HFFc6 (cell line): ENCODE measurements at regions not wholly inside any gene's neighbourhood (a gene's known extent, or its start where the extent isn't known, plus 50 kb on each side); places are given as distances from the start of the nearest gene placed in this dataset.

Source experiments
- DNase-seq: peaks from one replicate; pipeline ENCODE4 v3.0.0-alpha.2; 2018
- H3K27ac Mint-ChIP-seq: 2 replicates; pipeline ENCODE4 v1.8.0; 2020; ENCODE audit warnings: mild to moderate bottlenecking, mixed read lengths
- H3K27me3 Mint-ChIP-seq: 2 replicates; pipeline ENCODE4 v1.8.0; 2021; ENCODE audit warnings: mild to moderate bottlenecking, moderate library complexity, mixed read lengths; ENCODE audit not compliant: insufficient read depth
- H3K36me3 Mint-ChIP-seq: 2 replicates; pipeline ENCODE4 v1.8.0; 2021; ENCODE audit warnings: low read depth, mixed read lengths
- H3K4me1 Mint-ChIP-seq: 2 replicates; pipeline ENCODE4 v1.8.0; 2020; ENCODE audit warnings: low read depth, mixed read lengths
- H3K4me3 Mint-ChIP-seq: 2 replicates; pipeline ENCODE4 v1.8.0; 2020; ENCODE audit warnings: mild to moderate bottlenecking, moderate library complexity, mixed read lengths
- H3K9me3 Mint-ChIP-seq: 2 replicates; pipeline ENCODE4 v1.8.0; 2020; ENCODE audit warnings: mild to moderate bottlenecking, mixed read lengths
- TF ChIP-seq, protein P1 (sequence below): fragments of 200-600 bp; sonication (generic); IDR thresholded peaks from 2 replicates; pipeline ENCODE4 v1.5.0; 2021; ENCODE audit warnings: antibody characterized with exemption, mild to moderate bottlenecking

GRCh38 chr13:39249982-39250381, 211.7 kb downstream of the NHLRC3 start:
- peaks cover 8% of the 10 kb centered on the region; the same call in 1 of the 2 replicates for H3K27me3 Mint-ChIP-seq
- H3K27ac Mint-ChIP-seq = no peak overlapping the region
- H3K4me3 Mint-ChIP-seq = no peak overlapping the region
- peaks cover 8% of the 10 kb centered on the region for H3K4me1 Mint-ChIP-seq
- no peaks in the 10 kb centered on the region for H3K9me3 Mint-ChIP-seq
- TF ChIP-seq, protein P1, sequence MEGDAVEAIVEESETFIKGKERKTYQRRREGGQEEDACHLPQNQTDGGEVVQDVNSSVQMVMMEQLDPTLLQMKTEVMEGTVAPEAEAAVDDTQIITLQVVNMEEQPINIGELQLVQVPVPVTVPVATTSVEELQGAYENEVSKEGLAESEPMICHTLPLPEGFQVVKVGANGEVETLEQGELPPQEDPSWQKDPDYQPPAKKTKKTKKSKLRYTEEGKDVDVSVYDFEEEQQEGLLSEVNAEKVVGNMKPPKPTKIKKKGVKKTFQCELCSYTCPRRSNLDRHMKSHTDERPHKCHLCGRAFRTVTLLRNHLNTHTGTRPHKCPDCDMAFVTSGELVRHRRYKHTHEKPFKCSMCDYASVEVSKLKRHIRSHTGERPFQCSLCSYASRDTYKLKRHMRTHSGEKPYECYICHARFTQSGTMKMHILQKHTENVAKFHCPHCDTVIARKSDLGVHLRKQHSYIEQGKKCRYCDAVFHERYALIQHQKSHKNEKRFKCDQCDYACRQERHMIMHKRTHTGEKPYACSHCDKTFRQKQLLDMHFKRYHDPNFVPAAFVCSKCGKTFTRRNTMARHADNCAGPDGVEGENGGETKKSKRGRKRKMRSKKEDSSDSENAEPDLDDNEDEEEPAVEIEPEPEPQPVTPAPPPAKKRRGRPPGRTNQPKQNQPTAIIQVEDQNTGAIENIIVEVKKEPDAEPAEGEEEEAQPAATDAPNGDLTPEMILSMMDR = no peak
- no peaks in the 10 kb centered on the region for H3K36me3 Mint-ChIP-seq
- DNase-seq = no peak

DNA sequence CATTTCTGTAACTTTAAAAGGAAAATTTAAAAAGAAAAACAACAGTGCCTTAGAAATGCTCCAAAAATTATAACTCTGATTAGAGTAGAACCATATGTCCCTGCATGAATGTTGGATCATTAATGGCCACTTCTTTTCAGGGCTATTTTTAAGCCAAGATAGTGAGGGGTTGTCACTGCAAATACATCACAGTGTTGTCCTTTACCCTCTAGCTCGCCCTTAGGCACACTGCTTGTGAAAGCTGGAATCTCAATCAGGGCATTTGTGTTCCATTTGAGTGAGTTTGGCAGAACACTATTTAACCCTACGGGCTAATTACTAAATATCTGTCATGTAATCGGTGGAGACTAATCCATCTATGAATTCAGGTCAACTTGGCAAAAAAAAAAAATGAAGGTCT, 212.2 kb downstream of the NHLRC3 start:
- H3K36me3 Mint-ChIP-seq = no peaks in the 10 kb centered on the region
- no peak for DNase-seq
- TF ChIP-seq, protein P1 = no peak
- H3K9me3 Mint-ChIP-seq = no peaks in the 10 kb centered on the region
- peaks cover 8% of the 10 kb centered on the region; the same call in 1 of the 2 replicates for H3K27me3 Mint-ChIP-seq
- peaks cover 8% of the 10 kb centered on the region for H3K4me1 Mint-ChIP-seq
- H3K27ac Mint-ChIP-seq = no peak overlapping the region
- H3K4me3 Mint-ChIP-seq = no peak overlapping the region

GRCh38 chr13:39251340-39251739, 213.1 kb downstream of the NHLRC3 start:
- TF ChIP-seq, protein P1 = no peak
- H3K27ac Mint-ChIP-seq = no peak overlapping the region
- no peak overlapping the region for H3K4me3 Mint-ChIP-seq
- peaks cover 8% of the 10 kb centered on the region for H3K4me1 Mint-ChIP-seq
- no peaks in the 10 kb centered on the region for H3K36me3 Mint-ChIP-seq
- DNase-seq = no peak
- no peaks in the 10 kb centered on the region for H3K9me3 Mint-ChIP-seq
- 0 out of 2 replicates have a peak, but pooled peaks cover 5% of the 10 kb centered on the region for H3K27me3 Mint-ChIP-seq

- no peaks in the 10 kb centered on the region for H3K36me3 Mint-ChIP-seq
- no peak overlapping the region; the same call in 1 of the 2 replicates for H3K27ac Mint-ChIP-seq
- no peak overlapping the region for H3K4me3 Mint-ChIP-seq
- TF ChIP-seq, protein P1 = no peak
- H3K4me1 Mint-ChIP-seq = peaks cover 8% of the 10 kb centered on the region
- peak; percentile 13 for DNase-seq
- no peaks in the 10 kb centered on the region for H3K9me3 Mint-ChIP-seq
- H3K27me3 Mint-ChIP-seq = 0 out of 2 replicates have a peak, but pooled peaks cover 5% of the 10 kb centered on the region
These were observed 215.5 kb downstream of the NHLRC3 start for GRCh38 chr13:39253774-39254173.

DNA sequence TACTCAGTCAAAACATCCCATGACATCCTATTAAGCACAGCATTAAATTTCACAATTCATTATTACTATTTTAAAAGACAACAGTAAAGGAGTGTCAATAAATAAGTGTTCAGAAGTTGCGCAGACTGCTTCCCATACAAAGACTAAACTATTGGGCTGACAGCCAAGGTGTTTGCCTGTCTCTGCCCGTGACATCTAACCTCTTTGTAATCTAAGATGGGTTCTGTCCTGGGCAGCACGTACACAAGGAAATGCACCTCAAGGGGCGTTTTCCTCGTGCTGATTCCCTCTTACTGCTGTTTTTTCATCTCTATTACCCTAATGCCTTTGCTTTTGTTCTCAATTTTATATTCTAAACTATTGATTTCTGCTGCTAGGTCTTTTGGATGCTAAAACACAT, 216.3 kb downstream of the NHLRC3 start:
- no peak overlapping the region for H3K4me3 Mint-ChIP-seq
- no peaks in the 10 kb centered on the region for H3K36me3 Mint-ChIP-seq
- H3K4me1 Mint-ChIP-seq = peaks cover 11% of the 10 kb centered on the region
- H3K9me3 Mint-ChIP-seq = no peaks in the 10 kb centered on the region
- no peak for DNase-seq
- peaks cover 5% of the 10 kb centered on the region; the same call in 1 of the 2 replicates for H3K27me3 Mint-ChIP-seq
- TF ChIP-seq, protein P1 = no peak
- H3K27ac Mint-ChIP-seq = no peak overlapping the region

DNA sequence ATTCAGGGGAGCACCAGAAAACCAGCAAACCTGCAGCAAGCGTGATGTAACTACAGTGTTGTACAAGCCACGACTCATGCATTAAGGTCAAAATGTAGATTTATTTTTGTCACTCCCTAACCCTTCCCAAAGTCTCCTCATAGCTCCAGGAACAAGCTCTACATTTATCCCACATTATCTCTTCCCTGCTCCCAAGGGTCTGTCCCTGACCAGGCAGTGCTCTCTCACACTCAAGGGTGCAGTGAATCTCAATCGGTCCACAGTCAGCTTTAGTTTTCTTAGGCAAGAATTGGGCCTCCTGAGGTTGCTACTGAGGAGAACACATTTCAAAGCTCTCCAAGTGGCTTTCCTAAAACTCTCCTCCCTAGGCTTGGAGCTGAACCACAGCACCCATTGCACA, 219.4 kb downstream of the NHLRC3 start:
- Mint-ChIP-seq H3K4me3 (no peak overlapping the region), H3K27me3 (no peaks in the 10 kb centered on the region; the same call in 1 of the 2 replicates), H3K9me3 (no peaks in the 10 kb centered on the region), H3K36me3 (no peaks in the 10 kb centered on the region), H3K27ac (no peak overlapping the region), H3K4me1 (peaks cover 15% of the 10 kb centered on the region)
- TF ChIP-seq, protein P1 = no peak
- no peak for DNase-seq
